ENCODE measurements at regions not wholly inside any gene's neighbourhood (a gene's known extent, or its start where the extent isn't known, plus 50 kb on each side); places are given as distances from the start of the nearest gene placed in this dataset.

GRCh38 chr21:24823247-24823646, 784.0 kb downstream of the MRPL39 start:
- DNase-seq (ENCODE audit: low spot score) (no peak), FAIRE-seq (no peak)

GRCh38 chr21:24785033-24785432, 822.2 kb downstream of the MRPL39 start:
- DNase-seq (ENCODE audit: low spot score): no peak
- no peak for FAIRE-seq

GRCh38 chr21:24781146-24781545, 826.1 kb downstream of the MRPL39 start:
- DNase-seq (ENCODE audit: low spot score) (no peak), FAIRE-seq (no peak)

GRCh38 chr21:24759348-24760075, 847.8 kb downstream of the MRPL39 start:
- DNase-seq (ENCODE audit: low spot score) (no peak), FAIRE-seq (no peak)

- DNase-seq (ENCODE audit: low spot score) (no peak), FAIRE-seq (no peak)
These were observed 869.2 kb downstream of the MRPL39 start for GRCh38 chr21:24738063-24738462.

GRCh38 chr21:24737296-24737850, 869.9 kb downstream of the MRPL39 start:
- no peak for FAIRE-seq
- DNase-seq (ENCODE audit: low spot score): no peak

- FAIRE-seq (no peak), DNase-seq (ENCODE audit: low spot score) (no peak)
These were observed 876.6 kb downstream of the MRPL39 start for GRCh38 chr21:24730661-24731060.

- FAIRE-seq (no peak), DNase-seq (ENCODE audit: low spot score) (no peak)
These were observed 877.7 kb downstream of the MRPL39 start for GRCh38 chr21:24729568-24729967.

- DNase-seq (ENCODE audit: low spot score) (no peak), FAIRE-seq (no peak)
These were observed 879.4 kb downstream of the MRPL39 start for GRCh38 chr21:24727803-24728440.

- DNase-seq (ENCODE audit: low spot score): no peak
- FAIRE-seq: no peak
These were observed 890.9 kb downstream of the MRPL39 start for GRCh38 chr21:24716281-24716918.

- DNase-seq (ENCODE audit: low spot score) (no peak), FAIRE-seq (no peak)
These were observed 892.6 kb downstream of the MRPL39 start for GRCh38 chr21:24714646-24715200.

- DNase-seq (ENCODE audit: low spot score): no peak
- no peak for FAIRE-seq
These were observed 902.1 kb downstream of the MRPL39 start for GRCh38 chr21:24705201-24705600.

GRCh38 chr21:24693779-24694178, 913.5 kb downstream of the MRPL39 start:
- no peak for DNase-seq (ENCODE audit: low spot score)
- FAIRE-seq: no peak

- DNase-seq (ENCODE audit: low spot score): no peak
- FAIRE-seq: no peak
These were observed 925.8 kb downstream of the MRPL39 start for GRCh38 chr21:24681456-24681855.

- DNase-seq (ENCODE audit: low spot score) (no peak), FAIRE-seq (no peak)
These were observed 935.4 kb downstream of the MRPL39 start for GRCh38 chr21:24671901-24672300.

- no peak for DNase-seq (ENCODE audit: low spot score)
These were observed 948.4 kb downstream of the MRPL39 start for GRCh38 chr21:24658926-24659325.

GRCh38 chr21:24658026-24658425, 949.3 kb downstream of the MRPL39 start:
- FAIRE-seq (no peak), DNase-seq (ENCODE audit: low spot score) (no peak)

More at GRCh38 chr21:24658926-24659325, 948.4 kb downstream of the MRPL39 start:
- FAIRE-seq: no peak

- DNase-seq (ENCODE audit: low spot score) (no peak), FAIRE-seq (no peak)
These were observed 957.6 kb downstream of the MRPL39 start for GRCh38 chr21:24649691-24650090.

- no peak for FAIRE-seq
- DNase-seq (ENCODE audit: low spot score): no peak
These were observed 970.6 kb downstream of the MRPL39 start for GRCh38 chr21:24636696-24637095.

- no peak for DNase-seq (ENCODE audit: low spot score)
- no peak for FAIRE-seq
These were observed 972.5 kb downstream of the MRPL39 start for GRCh38 chr21:24634749-24635148.

- no peak for DNase-seq (ENCODE audit: low spot score)
- FAIRE-seq: no peak
These were observed 978.7 kb downstream of the MRPL39 start for GRCh38 chr21:24628536-24628935.

- no peak for FAIRE-seq
- DNase-seq (ENCODE audit: low spot score): no peak
These were observed 979.2 kb downstream of the MRPL39 start for GRCh38 chr21:24628046-24628445.

All from RCC 7860 (cell line).